ENCODE measurements at regions not wholly inside any gene's neighbourhood (a gene's known extent, or its start where the extent isn't known, plus 50 kb on each side); places are given as distances from the start of the nearest gene placed in this dataset.

- peak; percentile 84 for ATAC-seq
- DNase-seq (ENCODE audit: low spot score): no peak
These were observed 59.8 kb upstream of the POU5F2 start for GRCh38 chr5:93800988-93801811.

- no peak for ATAC-seq
- DNase-seq (ENCODE audit: low spot score): no peak
These were observed 53.6 kb upstream of the POU5F2 start for GRCh38 chr5:93794954-93795353.

GRCh38 chr5:93793159-93793781 is 51.9 kb upstream of the POU5F2 start:
- no peak for ATAC-seq
- no peak for DNase-seq (ENCODE audit: low spot score)

GRCh38 chr5:93791518-93791972 is 50.1 kb upstream of the POU5F2 start:
- ATAC-seq: peak; percentile 22
- DNase-seq (ENCODE audit: low spot score): no peak

All from left lobe of liver (tissue), 2 donors.